NAMALWA (cell line): ENCODE measurements at regions not wholly inside any gene's neighbourhood (a gene's known extent, or its start where the extent isn't known, plus 50 kb on each side); places are given as distances from the start of the nearest gene placed in this dataset.
"Not testable (repeated sequence)": the region's sequence is repeated elsewhere in the genome, so short reads cannot be mapped to it uniquely, and the experiment has no call there.

ENCODE experiments used
- DNase-seq: peaks from one replicate; pipeline ENCODE4 v3.0.0-alpha.2; 2015; ENCODE audit warnings: low spot score

- DNase-seq, result no peak
Measured at GRCh38 chr18:43970656-43971055, 693.4 kb upstream of the SYT4 start.

GRCh38 chr18:43978174-43978573 lies 700.9 kb upstream of the SYT4 start:
- no peak for DNase-seq

GRCh38 chr18:43982582-43982981 lies 698.1 kb upstream of the SETBP1 start:
- DNase-seq, result no peak

GRCh38 chr18:43987061-43987460 lies 693.6 kb upstream of the SETBP1 start:
- DNase-seq, result not testable (repeated sequence)

- DNase-seq, result no peak
Measured at GRCh38 chr18:43992741-43993140, 687.9 kb upstream of the SETBP1 start.

GRCh38 chr18:43994381-43994780 lies 686.3 kb upstream of the SETBP1 start:
- DNase-seq, result no peak

- DNase-seq, result no peak
Measured at GRCh38 chr18:44013871-44014270, 666.8 kb upstream of the SETBP1 start.

- DNase-seq, result no peak
Measured at GRCh38 chr18:44025421-44025820, 655.3 kb upstream of the SETBP1 start.

GRCh38 chr18:44028109-44028508 lies 652.6 kb upstream of the SETBP1 start:
- DNase-seq, result no peak

- DNase-seq, result no peak
Measured at GRCh38 chr18:44031063-44031462, 649.6 kb upstream of the SETBP1 start.

GRCh38 chr18:44033144-44033701 lies 647.5 kb upstream of the SETBP1 start:
- DNase-seq, result no peak

GRCh38 chr18:44035554-44035953 lies 645.1 kb upstream of the SETBP1 start:
- no peak for DNase-seq

- DNase-seq, result no peak
Measured at GRCh38 chr18:44036501-44036900, 644.2 kb upstream of the SETBP1 start.

GRCh38 chr18:44039216-44039615 lies 641.5 kb upstream of the SETBP1 start:
- DNase-seq, result no peak

- no peak for DNase-seq
Measured at GRCh38 chr18:44039826-44040225, 640.9 kb upstream of the SETBP1 start.

GRCh38 chr18:44041553-44041952 lies 639.1 kb upstream of the SETBP1 start:
- DNase-seq, result no peak

GRCh38 chr18:44041961-44042360 lies 638.7 kb upstream of the SETBP1 start:
- no peak for DNase-seq

- DNase-seq, result no peak
Measured at GRCh38 chr18:44046376-44046975, 634.2 kb upstream of the SETBP1 start.

GRCh38 chr18:44047585-44047984 lies 633.1 kb upstream of the SETBP1 start:
- no peak for DNase-seq

GRCh38 chr18:44048435-44048834 lies 632.3 kb upstream of the SETBP1 start:
- no peak for DNase-seq

- DNase-seq, result no peak
Measured at GRCh38 chr18:44048846-44049245, 631.8 kb upstream of the SETBP1 start.

GRCh38 chr18:44051026-44051425 lies 629.7 kb upstream of the SETBP1 start:
- DNase-seq, result no peak

- DNase-seq, result no peak
Measured at GRCh38 chr18:44054514-44054913, 626.2 kb upstream of the SETBP1 start.

- no peak for DNase-seq
Measured at GRCh38 chr18:44060197-44060596, 620.5 kb upstream of the SETBP1 start.
